ENCODE measurements at regions not wholly inside any gene's neighbourhood (a gene's known extent, or its start where the extent isn't known, plus 50 kb on each side); places are given as distances from the start of the nearest gene placed in this dataset.

DNA sequence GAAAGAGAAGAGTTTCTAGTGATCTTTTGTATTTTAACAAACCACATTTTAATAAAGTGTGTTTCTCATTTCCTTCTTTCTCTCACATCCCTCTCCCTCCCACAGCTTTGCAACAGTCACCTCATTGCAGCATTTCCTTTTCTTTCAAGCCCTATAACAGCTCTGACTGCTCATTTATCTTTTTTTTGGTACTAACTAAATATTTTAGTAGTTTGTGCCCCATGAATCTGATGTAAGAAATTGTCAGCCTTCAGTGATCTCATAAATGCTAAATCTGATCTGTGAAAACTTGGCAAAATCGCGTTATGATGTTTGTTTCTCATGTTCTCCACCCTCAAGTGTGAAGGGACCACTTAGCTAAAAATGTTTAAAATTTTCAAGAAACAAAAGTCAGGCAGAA, 258.5 kb upstream of the SLIT2 start:
- H3K27me3 ChIP-seq, result no peaks in the 10 kb centered on the region
- H3K27ac ChIP-seq, result no peak overlapping the region
- TF ChIP-seq POLR2A (IDR thresholded peaks at IDR 0.05), result no peak
- TF ChIP-seq POLR2AphosphoS5 (IDR thresholded peaks at IDR 0.05), result no peak
- no peak for TF ChIP-seq CTCF (IDR thresholded peaks at IDR 0.05)
- TF ChIP-seq EP300 (IDR thresholded peaks at IDR 0.05), result no peak
- no peaks in the 10 kb centered on the region for H3K9me3 ChIP-seq
- H3K36me3 ChIP-seq, result no peaks in the 10 kb centered on the region
- no peak overlapping the region for H3K4me3 ChIP-seq
- DNase-seq (no peak), ATAC-seq (ENCODE audit: low FRiP score in 2 of 2) (no peak)
- 48 to 51% methylated on average over 2 of the region's 2 CpGs for WGBS, 2 donors
- no peaks in the 10 kb centered on the region for H3K4me1 ChIP-seq

- WGBS, 2 donors, result 67 to 71% methylated on average over 4 of the region's 4 CpGs
- no peaks in the 10 kb centered on the region for H3K27me3 ChIP-seq
- DNase-seq, result no peak
- no peak overlapping the region for H3K4me3 ChIP-seq
- no peaks in the 10 kb centered on the region for H3K9me3 ChIP-seq
- no peak overlapping the region for H3K27ac ChIP-seq
- no peaks in the 10 kb centered on the region for H3K36me3 ChIP-seq
- no peaks in the 10 kb centered on the region for H3K4me1 ChIP-seq
- no peak for TF ChIP-seq POLR2AphosphoS5 (IDR thresholded peaks at IDR 0.05)
- TF ChIP-seq CTCF (IDR thresholded peaks at IDR 0.05), result no peak
- no peak for TF ChIP-seq POLR2A (IDR thresholded peaks at IDR 0.05)
- TF ChIP-seq EP300 (IDR thresholded peaks at IDR 0.05), result no peak
- no peak for ATAC-seq (ENCODE audit: low FRiP score in 2 of 2)
Observed at GRCh38 chr4:19992471-19993093, 259.1 kb upstream of the SLIT2 start.

DNA sequence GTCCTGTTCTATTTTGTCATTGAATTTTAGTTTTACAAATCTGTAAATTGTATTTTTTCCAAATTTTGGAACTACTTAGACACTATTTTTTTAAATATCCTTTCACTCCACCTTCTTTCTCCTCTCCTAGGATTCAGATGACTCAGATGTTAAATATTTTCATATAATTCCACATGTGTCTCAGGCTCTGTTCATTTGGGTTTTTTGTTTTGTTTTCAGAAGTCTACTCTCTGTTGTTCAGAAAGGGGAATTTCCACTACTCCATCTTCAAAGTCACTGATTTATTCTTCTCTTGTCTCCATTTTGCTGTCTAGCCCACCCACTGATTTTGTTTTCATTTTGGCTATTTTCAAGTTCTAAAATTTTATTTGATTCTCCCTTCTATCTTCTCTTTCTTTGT, 264.0 kb upstream of the SLIT2 start:
- no peak overlapping the region for H3K4me3 ChIP-seq
- H3K9me3 ChIP-seq, result no peaks in the 10 kb centered on the region
- no peaks in the 10 kb centered on the region for H3K36me3 ChIP-seq
- no peaks in the 10 kb centered on the region for H3K27me3 ChIP-seq
- no peaks in the 10 kb centered on the region for H3K4me1 ChIP-seq
- H3K27ac ChIP-seq, result no peak overlapping the region
- ATAC-seq (ENCODE audit: low FRiP score in 2 of 2) (no peak), DNase-seq (no peak)
- TF ChIP-seq EP300 (IDR thresholded peaks at IDR 0.05) (no peak), POLR2A (IDR thresholded peaks at IDR 0.05) (no peak), POLR2AphosphoS5 (IDR thresholded peaks at IDR 0.05) (no peak), CTCF (IDR thresholded peaks at IDR 0.05) (no peak)

DNA sequence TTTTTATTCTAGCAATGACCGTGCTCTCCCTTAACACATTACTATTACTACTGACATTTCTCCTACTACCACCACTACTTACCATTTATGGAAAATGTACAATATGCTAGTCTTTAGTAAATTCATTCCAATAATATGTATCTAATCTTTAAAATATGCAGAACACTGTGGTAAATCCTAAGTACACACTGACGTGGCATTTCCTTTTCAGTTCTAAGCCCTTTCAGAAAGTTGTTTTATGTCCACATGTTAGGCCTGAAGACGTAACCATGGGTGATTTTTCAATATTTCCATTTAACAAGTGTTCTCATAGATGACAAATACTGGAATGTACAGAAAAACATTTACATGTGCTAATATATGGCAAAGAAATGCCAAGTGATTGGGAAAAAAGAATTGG, 268.6 kb upstream of the SLIT2 start:
- TF ChIP-seq POLR2A (IDR thresholded peaks at IDR 0.05) (no peak), POLR2AphosphoS5 (IDR thresholded peaks at IDR 0.05) (no peak), EP300 (IDR thresholded peaks at IDR 0.05) (no peak), CTCF (IDR thresholded peaks at IDR 0.05) (no peak)
- Histone ChIP-seq H3K27me3 (no peaks in the 10 kb centered on the region), H3K4me1 (no peaks in the 10 kb centered on the region), H3K36me3 (no peaks in the 10 kb centered on the region), H3K9me3 (peaks cover 0 to 16% (median 2%) of the 10 kb centered on the region in 4 donors), H3K27ac (no peak overlapping the region), H3K4me3 (no peak overlapping the region)
- WGBS, 2 donors, result 71 to 73% methylated on average over 3 of the region's 3 CpGs
- DNase-seq (no peak), ATAC-seq (ENCODE audit: low FRiP score in 2 of 2) (no peak)

DNA sequence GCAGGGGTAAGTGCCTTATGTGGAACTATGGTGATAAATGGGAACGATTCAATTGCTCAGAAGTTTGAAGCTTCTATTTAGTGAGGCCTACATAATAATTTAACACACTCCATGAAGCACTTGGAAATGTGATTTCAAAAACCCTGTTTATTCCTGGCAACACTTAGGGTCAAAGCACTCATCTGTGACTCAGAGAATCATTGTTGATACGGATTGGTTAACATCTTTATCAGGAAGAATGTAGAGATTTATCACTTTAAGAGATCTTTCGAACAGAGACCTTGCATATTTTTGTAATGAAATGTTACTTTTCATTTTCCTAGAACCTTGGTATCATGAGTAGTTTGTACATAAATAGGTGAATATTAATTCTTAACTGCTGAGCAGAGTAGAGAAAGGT, 269.1 kb upstream of the SLIT2 start:
- Histone ChIP-seq H3K9me3 (peaks cover 3 to 19% (median 6%) of the 10 kb centered on the region in 4 donors), H3K27me3 (no peaks in the 10 kb centered on the region), H3K4me3 (no peak overlapping the region), H3K4me1 (no peaks in the 10 kb centered on the region), H3K36me3 (no peaks in the 10 kb centered on the region), H3K27ac (no peak overlapping the region)
- 77 to 88% methylated on average over 3 of the region's 3 CpGs for WGBS, 2 donors
- DNase-seq (no peak), ATAC-seq (ENCODE audit: low FRiP score in 2 of 2) (no peak)
- TF ChIP-seq POLR2A (IDR thresholded peaks at IDR 0.05) (no peak), EP300 (IDR thresholded peaks at IDR 0.05) (no peak), POLR2AphosphoS5 (IDR thresholded peaks at IDR 0.05) (no peak)
